GM23338 (cell line): ENCODE measurements at regions not wholly inside any gene's neighbourhood (a gene's known extent, or its start where the extent isn't known, plus 50 kb on each side); places are given as distances from the start of the nearest gene placed in this dataset.

ENCODE experiments used
- ATAC-seq: fragments of 200-7000 bp; cut with Tn5 transposase; 3 replicates; pipeline ENCODE4 v1.9.1; 2020
- DNase-seq: peaks from one replicate; pipeline ENCODE4 v3.0.0-alpha.2; 2015; ENCODE audit warnings: low spot score
- H2AFZ ChIP-seq: fragments of 200-600 bp; sonication (generic); 2 replicates; pipeline ENCODE4 v1.8.0; 2016; ENCODE audit warnings: antibody characterized with exemption, mild to moderate bottlenecking, moderate library complexity
- H3F3A ChIP-seq: fragments of 200-600 bp; sonication (generic); replicated peaks from 2 replicates; pipeline ENCODE4 v1.8.0; 2017; ENCODE audit warnings: antibody characterized with exemption, mixed run types, low read depth
- H3K27ac ChIP-seq: fragments of 200-600 bp; sonication (generic); 2 replicates; pipeline ENCODE4 v1.6.1; 2016; ENCODE audit warnings: low read depth
- H3K27me3 ChIP-seq: fragments of 200-600 bp; sonication (generic); 2 replicates; pipeline ENCODE4 v1.8.0; 2016; ENCODE audit warnings: mild to moderate bottlenecking, mixed run types, moderate library complexity; ENCODE audit not compliant: insufficient read depth
- H3K36me3 ChIP-seq: fragments of 200-600 bp; sonication (generic); 2 replicates; pipeline ENCODE4 v1.8.0; 2016; ENCODE audit warnings: mild to moderate bottlenecking; ENCODE audit not compliant: insufficient read depth
- H3K4me1 ChIP-seq: fragments of 200-600 bp; sonication (generic); 2 replicates; pipeline ENCODE4 v1.8.0; 2016; ENCODE audit warnings: mild to moderate bottlenecking, moderate library complexity; ENCODE audit not compliant: insufficient read depth
- H3K4me2 ChIP-seq: fragments of 200-600 bp; sonication (generic); 2 replicates; pipeline ENCODE4 v1.7.1; 2017; ENCODE audit warnings: mixed run types
- H3K4me3 ChIP-seq: fragments of 200-600 bp; sonication (generic); 2 replicates; pipeline ENCODE4 v1.6.1; 2016; ENCODE audit warnings: mixed run types
- H3K79me2 ChIP-seq: fragments of 200-600 bp; sonication (generic); replicated peaks from 2 replicates; pipeline ENCODE4 v1.8.0; 2017; ENCODE audit warnings: mild to moderate bottlenecking; ENCODE audit not compliant: insufficient read depth
- H3K9me2 ChIP-seq: fragments of 200-600 bp; sonication (generic); 2 replicates; pipeline ENCODE4 v1.8.0; 2017; ENCODE audit not compliant: insufficient read depth
- H4K20me1 ChIP-seq: fragments of 200-600 bp; sonication (generic); replicated peaks from 2 replicates; pipeline ENCODE4 v1.8.0; 2017; ENCODE audit warnings: mild to moderate bottlenecking; ENCODE audit not compliant: insufficient read depth
- H3K27ac Mint-ChIP-seq: 2 replicates; pipeline ENCODE4 v1.8.0; 2020; ENCODE audit warnings: inconsistent platforms, mild to moderate bottlenecking, moderate library complexity, mixed read lengths
- H3K27me3 Mint-ChIP-seq: 3 replicates; pipeline ENCODE4 v1.8.0; 2022; ENCODE audit warnings: low read depth, mild to moderate bottlenecking, moderate library complexity, mixed read lengths, inconsistent platforms; ENCODE audit not compliant: insufficient read depth, poor library complexity
- H3K36me3 Mint-ChIP-seq: 3 replicates; pipeline ENCODE4 v1.8.0; 2021; ENCODE audit warnings: low read depth, mild to moderate bottlenecking, inconsistent platforms, moderate library complexity, mixed read lengths
- H3K4me1 Mint-ChIP-seq: 3 replicates; pipeline ENCODE4 v1.8.0; 2020; ENCODE audit warnings: mild to moderate bottlenecking, inconsistent platforms, mixed read lengths
- H3K4me3 Mint-ChIP-seq: 3 replicates; pipeline ENCODE4 v1.8.0; 2021; ENCODE audit warnings: moderate library complexity, mild to moderate bottlenecking, inconsistent platforms, mixed read lengths
- H3K9me3 Mint-ChIP-seq: 3 replicates; pipeline ENCODE4 v1.8.0; 2020; ENCODE audit warnings: moderate library complexity, mild to moderate bottlenecking, inconsistent platforms, mixed read lengths
- CREB1 ChIP-seq: fragments of 250-450 bp; sonication (Bioruptor Pico); IDR thresholded peaks from 2 replicates; pipeline ENCODE4 v1.5.0; 2020; ENCODE audit warnings: low read depth, mild to moderate bottlenecking, moderate library complexity
- ETS1 ChIP-seq: IDR thresholded peaks from 2 replicates; pipeline ENCODE4 v1.6.1; 2016; ENCODE audit warnings: antibody characterized with exemption
- JUNB ChIP-seq: IDR thresholded peaks from one replicate; pipeline ENCODE4 v1.6.1; 2016; ENCODE audit warnings: antibody characterized with exemption; ENCODE audit not compliant: unreplicated experiment
- NANOG ChIP-seq: IDR thresholded peaks from 2 replicates; pipeline ENCODE4 v1.6.1; 2016; ENCODE audit warnings: antibody characterized with exemption, borderline replicate concordance
- ZNF331 ChIP-seq: fragments of 250-450 bp; sonication (Bioruptor Pico); IDR thresholded peaks from 2 replicates; pipeline ENCODE4 v1.5.0; 2020; ENCODE audit warnings: low read depth, mild to moderate bottlenecking, moderate library complexity
- ZNF462 ChIP-seq: fragments of 250-450 bp; sonication (Bioruptor Pico); IDR thresholded peaks from 2 replicates; pipeline ENCODE4 v1.5.0; 2020; ENCODE audit warnings: mild to moderate bottlenecking, moderate library complexity

- no peak for TF ChIP-seq ETS1
- no peak for TF ChIP-seq NANOG
- TF ChIP-seq ZNF462 (CRISPR knock-in tag) = no peak
Measured at GRCh38 chr12:124150168-124150567, 144.7 kb upstream of the RFLNA start (continued).

DNA sequence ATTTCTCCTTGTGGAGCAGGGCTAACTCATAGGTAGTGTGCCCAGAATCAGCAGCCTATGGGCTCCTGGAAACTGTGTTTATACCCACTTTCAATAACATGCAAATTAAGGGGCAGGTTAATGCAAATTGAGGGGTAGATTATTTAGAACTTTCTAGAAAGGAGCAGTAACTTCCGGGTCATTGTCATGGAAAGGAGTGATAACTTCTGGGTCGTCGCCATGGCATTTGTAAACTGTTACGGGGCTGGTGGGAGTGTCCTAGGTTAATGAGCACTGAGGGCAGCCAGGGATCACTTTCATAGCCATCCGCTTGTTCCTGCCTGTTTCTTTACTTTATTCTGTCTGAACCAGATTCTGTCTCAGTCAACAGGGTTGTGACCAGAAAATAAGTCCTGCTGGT lies 143.3 kb upstream of the RFLNA start:
- Histone ChIP-seq H3K27me3 (no peaks in the 10 kb centered on the region), H3K4me2 (no peak overlapping the region), H2AFZ (no peak overlapping the region), H3K36me3 (peaks cover 4% of the 10 kb centered on the region; the same call in 1 of the 2 replicates), H3K4me1 (peaks cover 23% of the 10 kb centered on the region), H3K9me2 (peaks cover 21% of the 10 kb centered on the region; the same call in 1 of the 2 replicates), H3F3A (peaks cover 4% of the 10 kb centered on the region), H4K20me1 (no peaks in the 10 kb centered on the region), H3K79me2 (no peaks in the 10 kb centered on the region), H3K27ac (no peak overlapping the region), H3K4me3 (no peak overlapping the region)
- H3K4me3 Mint-ChIP-seq = no peak overlapping the region
- ATAC-seq (no peak), DNase-seq (no peak)
- peaks cover 32% of the 10 kb centered on the region for H3K4me1 Mint-ChIP-seq
- peaks cover 18% of the 10 kb centered on the region for H3K27me3 Mint-ChIP-seq
- peaks cover 50% of the 10 kb centered on the region for H3K9me3 Mint-ChIP-seq
- H3K36me3 Mint-ChIP-seq = peaks cover 50% of the 10 kb centered on the region
- TF ChIP-seq JUNB = no peak
- TF ChIP-seq CREB1 = no peak
- TF ChIP-seq ZNF331 (CRISPR knock-in tag) = no peak
- H3K27ac Mint-ChIP-seq = no peak overlapping the region
